Uterus (tissue), 2 donors: ENCODE measurements at regions not wholly inside any gene's neighbourhood (a gene's known extent, or its start where the extent isn't known, plus 50 kb on each side); places are given as distances from the start of the nearest gene placed in this dataset.

Experiments used
- CTCF ChIP-seq, 4 experiments: fragments of 200-600 bp in 2 of 4; fragments of 450-650 bp in 2 of 4; sonication (generic) in 2 of 4; IDR thresholded peaks; one replicate each; pipeline ENCODE4 v1.5.1; 2016 to 2019; ENCODE audit warnings: antibody characterized with exemption in 4 of 4, mild to moderate bottlenecking in 2 of 4, moderate library complexity in 1 of 4
- POLR2A ChIP-seq, 2 donors: fragments of 450-650 bp; IDR thresholded peaks; one replicate each; pipeline ENCODE4 v1.6.1; 2016; ENCODE audit warnings: antibody characterized with exemption in 2 of 2, mild to moderate bottlenecking in 1 of 2, moderate library complexity in 1 of 2

- TF ChIP-seq CTCF (IDR thresholded peaks at IDR 0.05): no peak
- TF ChIP-seq POLR2A (IDR thresholded peaks at IDR 0.05): no peak
These were observed 71.4 kb upstream of the OR9G4 start for GRCh38 chr11:56819916-56820315.
